GM18508 (cell line): ENCODE measurements at regions not wholly inside any gene's neighbourhood (a gene's known extent, or its start where the extent isn't known, plus 50 kb on each side); places are given as distances from the start of the nearest gene placed in this dataset.
A peak's percentile ranks its signal among the peaks of the same experiment; 100 is the strongest.
"Not testable (repeated sequence)": the region's sequence is repeated elsewhere in the genome, so short reads cannot be mapped to it uniquely, and the experiment has no call there.

Experiments used
- ATAC-seq: cut with Tn5 transposase; IDR thresholded peaks from one replicate; pipeline ENCODE4 v1.9.1; 2021; ENCODE audit warnings: moderate number of reproducible peaks; ENCODE audit not compliant: insufficient read depth, unreplicated experiment

DNA sequence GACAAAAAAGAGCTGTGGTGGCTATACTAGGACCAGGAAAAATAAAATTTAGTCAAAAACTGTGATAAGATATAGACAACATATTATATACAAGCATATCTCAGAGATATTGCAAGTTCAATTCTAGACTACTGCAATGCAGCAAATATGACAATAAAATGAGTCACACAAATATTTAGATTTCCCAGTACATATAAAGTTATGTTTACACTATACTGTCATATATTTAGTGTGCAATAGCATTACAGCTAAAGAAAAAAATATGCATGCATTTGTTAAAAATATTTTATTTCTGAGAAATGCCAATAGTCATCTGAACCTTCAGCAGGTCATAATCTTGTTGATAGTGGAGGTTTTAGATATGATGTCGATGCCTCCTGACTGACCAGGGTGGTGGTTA, 72.1 kb downstream of the AKR1C4 start:
- no peak for ATAC-seq

DNA sequence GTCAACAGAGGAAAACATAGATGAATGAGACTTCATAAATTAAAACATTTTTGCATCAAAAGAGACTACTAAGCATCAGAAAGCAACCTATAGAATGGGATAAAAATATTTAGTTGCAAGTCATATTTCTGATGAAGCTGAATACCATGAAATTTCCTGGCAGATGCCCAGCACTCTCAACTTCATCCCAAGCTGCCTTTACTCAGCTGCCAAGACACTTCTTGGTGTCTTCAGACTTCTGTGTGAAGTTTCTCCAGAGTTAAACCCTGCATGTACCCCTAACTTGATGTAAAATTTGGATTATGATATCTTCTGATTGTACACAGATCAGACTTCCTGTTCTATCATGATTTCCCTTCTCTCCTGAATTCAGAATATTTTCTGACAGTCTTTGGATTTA, 73.2 kb downstream of the AKR1C4 start:
- ATAC-seq: no peak

DNA sequence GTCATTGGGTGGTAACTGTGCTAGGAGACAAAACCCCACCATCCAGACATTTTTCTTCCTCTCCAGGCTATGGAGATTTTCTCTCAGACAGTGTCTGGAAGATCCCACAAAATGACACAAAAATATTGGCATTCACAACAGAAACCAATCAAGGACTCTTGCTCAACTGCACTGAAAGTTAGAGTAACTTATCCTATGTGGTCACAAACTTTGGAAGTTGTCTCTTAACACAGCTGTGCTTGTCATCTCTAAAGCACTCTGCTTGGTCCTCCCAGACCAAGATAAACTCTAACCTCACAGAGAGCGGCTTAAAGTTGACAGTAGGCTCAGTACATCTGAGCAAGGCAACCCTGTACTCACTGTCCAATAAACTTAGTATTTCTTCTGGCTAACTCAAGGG, 74.9 kb downstream of the AKR1C4 start:
- no peak for ATAC-seq

DNA sequence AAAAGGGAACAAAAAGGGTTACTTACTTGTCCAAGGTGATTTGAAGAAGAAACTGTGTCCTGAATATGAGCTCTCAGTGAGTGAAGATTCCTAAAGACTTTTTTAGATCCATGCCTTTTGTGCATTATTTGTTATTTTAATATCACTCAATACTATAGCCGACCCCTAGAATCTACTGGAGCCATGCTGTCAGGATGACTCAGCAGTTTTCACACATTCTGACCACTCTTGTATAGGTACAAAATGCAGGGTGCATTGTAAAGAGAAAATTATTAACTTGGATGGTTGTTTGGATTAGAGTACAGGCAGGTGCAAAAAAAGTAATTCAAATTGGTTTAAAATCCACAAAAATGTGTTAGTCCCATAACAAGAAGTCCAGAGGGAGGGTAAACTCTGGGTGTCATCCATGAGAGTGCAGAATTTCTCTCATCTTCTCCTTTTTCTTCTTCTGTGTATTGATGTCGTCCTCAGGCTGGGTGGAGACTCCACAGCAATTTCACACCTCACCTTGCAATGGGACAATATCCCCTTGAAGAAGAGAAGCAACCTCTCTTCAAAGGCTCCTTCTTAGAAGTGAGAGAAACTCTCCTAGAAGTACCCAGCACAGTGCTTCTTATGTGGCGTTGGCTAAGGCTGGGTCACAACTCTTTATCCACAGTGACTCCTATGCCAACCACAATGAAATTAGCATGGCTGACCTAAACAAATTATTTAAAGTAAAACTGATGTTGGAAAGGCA, 75.6 kb downstream of the AKR1C4 start:
- no peak for ATAC-seq

DNA sequence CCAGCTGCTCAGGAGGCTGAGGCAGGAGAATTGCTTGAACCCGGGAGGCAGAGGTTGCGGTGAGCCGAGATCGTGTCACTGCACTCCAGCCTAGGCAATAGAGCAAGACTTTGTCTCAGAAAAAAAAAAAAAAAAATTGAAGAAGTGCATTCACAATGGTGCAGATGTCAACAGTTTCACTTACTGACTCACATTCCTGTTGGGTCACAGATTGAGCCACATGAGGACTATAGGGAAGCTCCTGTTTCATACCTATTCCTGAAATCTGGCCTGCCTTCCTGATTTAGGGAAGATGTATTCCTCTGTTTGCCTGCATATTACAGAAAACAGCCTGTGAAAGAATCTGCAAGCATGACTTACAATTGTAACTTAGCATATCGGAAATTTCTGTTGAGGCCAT, 78.2 kb downstream of the AKR1C4 start:
- ATAC-seq: no peak

DNA sequence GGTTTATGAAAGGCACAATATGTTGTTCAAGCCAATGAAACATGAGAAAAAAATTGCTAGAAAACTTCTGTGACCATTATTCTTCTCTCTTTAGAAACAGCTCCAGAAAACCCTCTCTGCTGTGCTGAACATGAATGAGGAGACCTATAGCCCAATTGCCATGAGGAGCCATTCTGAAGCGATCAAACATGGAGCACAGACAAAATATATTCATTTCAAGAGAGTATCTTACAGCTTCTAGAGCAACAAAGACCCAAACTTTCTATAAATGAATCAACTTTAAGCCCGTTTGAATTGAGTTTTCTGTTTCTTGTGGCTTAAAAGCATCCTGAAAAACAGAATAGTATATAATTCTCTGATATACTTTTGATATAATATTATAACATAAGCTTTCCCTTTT, 83.4 kb upstream of the UCN3 start:
- no peak for ATAC-seq

DNA sequence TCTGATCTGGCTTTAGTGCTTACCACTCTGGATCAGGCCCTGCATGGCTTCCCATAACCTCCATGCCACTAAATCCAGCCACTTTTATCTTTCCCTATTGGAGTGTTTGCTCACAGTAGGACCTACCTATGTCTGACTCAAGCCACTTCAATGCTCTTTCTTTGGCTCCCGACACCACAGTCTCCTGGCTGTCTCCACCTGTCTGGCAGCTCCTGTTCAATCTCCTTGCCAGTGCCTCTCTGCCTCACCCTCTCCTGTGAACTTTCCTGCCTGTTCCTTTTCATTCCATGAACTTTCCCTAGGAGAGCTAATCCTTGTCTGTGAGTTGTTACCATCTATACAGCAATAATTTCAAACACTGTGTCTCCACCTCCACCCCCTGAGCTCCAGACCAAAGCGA, 82.6 kb upstream of the UCN3 start:
- ATAC-seq: no peak

DNA sequence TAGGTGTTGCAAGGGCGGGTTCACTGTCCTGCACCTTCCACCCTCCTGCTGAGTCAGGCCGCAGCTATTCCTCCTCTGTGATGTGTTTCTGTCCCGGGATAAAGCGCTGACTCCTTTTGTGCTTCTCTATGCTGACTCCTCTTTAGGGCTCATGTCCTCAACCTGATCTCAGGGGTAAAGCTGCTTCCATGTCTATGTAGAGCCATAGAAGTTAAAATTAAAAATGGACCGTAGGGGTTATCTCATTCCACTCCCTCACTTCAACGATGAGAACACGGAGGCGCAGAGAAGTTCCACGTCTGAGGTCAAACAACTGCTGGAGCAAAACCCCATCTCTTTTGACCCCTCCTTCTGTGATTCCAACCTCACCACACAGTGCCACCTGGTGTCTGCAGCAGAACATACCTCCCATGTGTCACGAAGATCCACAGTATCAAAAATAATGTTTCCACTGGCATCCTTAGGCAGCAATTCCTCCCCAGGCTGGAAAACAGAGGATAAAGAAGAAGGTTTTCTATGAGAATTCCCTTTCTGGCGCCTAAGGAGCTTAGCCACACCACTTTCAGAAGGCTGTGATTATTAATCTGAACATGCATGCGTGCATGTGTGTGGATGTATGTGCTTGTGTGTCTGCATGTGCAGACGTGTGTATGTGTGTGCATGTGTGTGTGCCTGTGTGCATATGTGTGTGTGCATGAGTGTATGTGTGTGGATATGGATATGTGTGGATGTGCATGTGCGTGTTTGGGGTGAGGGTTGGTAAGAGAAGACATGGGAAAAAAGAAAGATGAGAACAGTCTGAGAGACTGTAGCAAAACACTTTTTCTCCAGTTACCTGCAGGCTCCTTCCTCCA, 81.2 kb upstream of the UCN3 start:
- peak; percentile 82 for ATAC-seq

DNA sequence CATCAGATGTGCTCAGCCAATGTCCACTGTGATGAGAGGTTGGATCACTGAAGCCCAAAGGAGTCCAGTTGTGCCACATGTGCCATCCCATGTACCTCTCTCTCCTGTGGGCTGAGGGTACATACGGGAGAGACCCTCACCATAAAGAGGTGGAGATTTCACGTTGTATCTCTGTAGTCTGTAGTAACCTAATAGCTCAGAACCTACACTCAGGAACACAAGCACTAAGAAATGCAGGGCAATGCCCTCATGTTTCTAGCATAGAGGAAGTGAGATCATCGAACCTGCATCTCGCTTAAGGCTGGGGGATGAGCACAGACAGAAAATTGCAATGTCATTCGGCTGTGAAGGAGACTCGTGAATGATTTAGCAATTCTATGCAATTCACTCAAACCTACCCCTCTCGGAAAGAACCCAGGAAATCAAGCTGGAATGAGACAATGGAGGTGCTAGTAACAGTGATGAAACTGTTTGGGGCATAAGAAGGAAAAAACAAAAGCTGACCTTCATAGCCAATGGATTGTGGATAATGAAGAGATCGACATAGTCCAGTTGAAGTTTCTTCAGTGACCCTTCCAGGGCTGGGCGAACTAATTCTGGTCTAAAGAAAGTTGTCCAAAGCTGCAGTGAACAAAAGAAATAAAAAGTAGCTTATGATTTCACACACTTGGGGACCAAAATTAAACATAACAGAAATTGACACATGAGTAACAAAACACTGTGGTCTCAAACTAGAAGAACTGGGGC, 80.3 kb upstream of the UCN3 start:
- no peak for ATAC-seq

DNA sequence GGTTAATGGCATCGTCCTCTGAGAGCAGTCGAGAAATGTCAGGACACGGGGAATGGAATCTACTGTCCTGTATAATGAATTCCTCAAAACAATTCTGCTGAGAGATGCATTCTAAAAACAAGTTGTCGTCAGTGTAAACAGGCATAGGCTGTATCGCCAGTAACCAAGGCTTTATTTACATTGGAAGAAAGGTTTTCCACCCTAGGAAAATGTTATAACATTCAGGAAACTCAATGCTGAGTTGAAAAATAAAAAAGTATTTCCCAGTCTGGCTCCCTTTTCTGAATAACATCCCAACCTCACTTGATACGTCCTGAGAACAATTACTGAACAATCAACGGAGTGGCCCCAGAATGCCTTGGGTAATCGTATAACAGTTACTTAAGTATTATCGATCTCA, 79.6 kb upstream of the UCN3 start:
- no peak for ATAC-seq

DNA sequence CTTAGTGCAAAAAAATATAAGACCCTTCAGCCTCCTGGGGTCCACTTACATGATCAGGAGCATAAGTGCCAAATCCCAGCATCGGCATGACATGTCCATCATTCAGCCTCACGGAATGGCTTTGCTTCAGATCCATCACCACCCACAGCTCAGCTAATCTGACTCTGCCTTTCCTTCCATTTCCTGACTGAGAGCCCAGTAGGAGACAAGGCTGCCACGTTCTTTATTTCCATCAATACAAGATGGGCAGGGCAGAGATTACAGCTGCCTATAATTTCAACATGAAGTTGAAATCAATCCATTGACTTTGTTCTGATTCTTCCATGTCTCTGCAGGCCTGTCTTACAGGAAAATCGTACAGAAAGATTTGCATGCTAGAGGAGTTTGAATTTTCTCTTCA, 76.4 kb upstream of the UCN3 start:
- ATAC-seq: no peak

DNA sequence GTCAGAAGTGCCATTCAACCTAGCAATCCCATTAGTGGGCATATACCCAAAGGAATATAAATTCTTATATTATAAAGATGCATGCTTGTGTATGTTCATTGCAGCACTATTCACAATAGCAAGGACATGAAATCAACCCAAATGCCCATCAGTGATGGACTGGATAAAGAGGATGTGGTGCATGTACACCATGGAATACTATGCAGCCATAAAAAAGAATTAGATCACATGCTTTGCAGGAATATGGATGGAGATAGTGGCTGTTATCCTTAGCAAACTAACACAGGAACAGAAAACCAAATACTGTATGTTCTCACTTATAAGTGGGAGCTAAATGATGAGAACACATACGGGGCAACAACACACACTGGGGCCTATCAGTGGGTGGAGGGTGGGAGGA, 75.5 kb upstream of the UCN3 start:
- ATAC-seq: not testable (repeated sequence)

DNA sequence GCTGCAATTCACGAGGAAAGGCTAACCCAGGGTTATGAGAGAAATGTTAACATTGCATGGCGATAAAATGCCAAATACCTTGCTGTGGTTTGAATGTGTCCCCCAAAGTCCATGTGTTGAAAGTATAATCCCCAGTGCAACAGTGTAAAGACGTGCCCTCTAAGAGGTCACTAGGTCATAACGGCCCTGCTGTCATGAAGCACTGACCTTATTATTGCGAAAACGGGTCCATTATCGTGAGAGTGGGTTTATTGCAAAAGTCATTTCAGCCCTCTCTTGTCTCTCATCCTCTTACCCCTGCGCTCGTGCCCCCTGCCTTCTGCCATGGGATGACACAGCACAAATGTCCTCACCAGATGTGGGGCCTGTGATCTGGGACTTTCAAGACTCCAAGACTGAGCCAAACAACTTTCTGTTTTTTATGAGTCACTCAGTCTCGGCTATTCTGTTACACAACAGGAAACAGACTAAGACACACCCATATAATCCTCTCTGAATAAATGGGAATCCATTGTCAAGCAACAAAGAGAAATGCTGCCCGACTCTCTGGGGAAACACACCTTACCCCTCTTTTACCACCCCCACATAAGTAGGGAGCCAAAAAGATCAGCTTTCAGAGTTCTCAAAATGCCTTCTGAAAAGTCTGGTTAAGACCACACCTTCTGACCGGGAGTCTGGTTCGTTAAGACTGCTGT, 73.1 kb upstream of the UCN3 start:
- ATAC-seq: peak; percentile 70

DNA sequence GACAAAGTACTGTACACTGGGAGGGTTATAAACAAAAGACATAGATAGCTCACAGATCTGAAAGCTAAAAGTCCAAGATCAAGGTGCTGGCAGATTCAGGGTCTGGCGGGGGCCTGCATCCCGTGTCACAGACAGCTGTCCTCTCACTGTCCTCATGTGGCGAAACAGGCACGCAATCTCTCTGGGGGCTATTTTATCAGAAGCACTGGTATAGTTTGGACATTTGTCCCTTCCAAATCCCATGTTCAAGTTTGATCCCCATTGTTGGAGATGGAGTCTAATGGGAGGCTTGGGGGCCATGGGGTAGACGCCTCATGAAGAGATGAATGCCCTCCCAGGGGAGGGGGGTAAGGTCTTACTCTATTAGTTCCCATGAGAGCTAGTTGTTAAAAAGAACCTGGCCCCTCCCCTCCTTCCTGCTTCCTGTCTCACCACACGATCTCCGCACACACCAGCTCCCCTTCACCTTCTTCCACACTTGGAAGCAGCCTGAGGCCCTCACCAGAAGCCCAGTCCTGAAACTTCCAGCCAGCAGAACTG, 72.5 kb upstream of the UCN3 start:
- ATAC-seq: no peak

DNA sequence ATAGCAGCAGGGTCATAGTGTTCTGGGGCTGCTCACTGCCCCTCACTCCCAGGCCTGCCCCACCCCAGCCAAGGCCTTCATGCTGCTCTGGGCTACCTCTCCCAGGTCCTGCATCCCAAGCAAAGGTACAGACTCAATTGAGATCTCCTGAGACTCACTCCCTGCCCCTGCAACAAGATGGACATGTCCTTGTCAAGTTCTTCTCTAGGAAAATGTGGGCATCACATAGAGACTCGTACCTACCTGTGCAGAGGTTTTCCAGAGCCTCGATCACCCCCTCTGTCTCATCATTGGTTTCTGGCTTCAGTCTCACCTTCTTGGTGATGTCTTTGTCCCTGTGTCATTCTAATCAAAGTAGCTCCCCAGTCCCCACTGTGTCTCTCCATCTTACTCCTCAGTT, 71.8 kb upstream of the UCN3 start:
- ATAC-seq: not testable (repeated sequence)

DNA sequence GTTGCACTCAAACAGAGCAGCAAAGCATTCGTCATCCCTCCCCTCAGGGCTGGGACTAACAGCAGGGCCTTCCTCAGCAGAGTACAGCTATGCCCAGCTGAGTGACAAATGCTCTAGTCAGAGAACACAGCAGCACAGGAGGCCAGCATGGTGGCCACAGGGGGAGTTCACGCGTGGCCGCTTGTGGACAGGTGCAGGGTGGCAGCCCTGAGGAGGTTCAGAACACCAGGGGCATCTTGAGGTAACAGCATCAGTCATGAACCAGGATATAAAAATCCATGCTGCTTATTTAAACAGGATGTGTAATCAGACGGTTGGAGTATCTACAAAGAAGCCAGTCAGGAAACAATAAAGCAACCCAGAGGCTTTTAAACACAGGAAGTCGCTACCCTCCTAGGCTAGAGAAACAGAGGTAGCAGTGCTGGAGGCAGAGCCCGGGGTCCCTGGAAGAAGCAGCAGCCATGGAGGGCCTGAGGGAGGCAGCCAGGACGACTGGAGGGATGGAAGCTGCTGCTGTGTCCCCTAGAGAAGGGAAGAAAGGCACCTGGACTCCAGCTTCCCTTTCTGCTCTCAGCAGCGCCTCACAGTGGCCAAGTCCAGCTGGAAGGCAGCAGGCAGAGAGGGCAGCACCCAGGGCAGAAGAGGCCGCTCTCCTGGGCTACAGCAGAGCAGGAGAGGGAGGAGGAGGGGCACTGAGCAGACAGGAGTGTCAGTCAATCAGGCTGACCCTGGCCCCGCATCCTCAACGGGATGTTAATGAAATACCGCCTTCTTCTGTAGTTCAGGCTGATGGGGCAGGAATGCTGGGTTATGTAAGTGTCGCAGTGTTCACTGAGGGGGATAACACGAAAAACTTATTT, 70.8 kb upstream of the UCN3 start:
- no peak for ATAC-seq

DNA sequence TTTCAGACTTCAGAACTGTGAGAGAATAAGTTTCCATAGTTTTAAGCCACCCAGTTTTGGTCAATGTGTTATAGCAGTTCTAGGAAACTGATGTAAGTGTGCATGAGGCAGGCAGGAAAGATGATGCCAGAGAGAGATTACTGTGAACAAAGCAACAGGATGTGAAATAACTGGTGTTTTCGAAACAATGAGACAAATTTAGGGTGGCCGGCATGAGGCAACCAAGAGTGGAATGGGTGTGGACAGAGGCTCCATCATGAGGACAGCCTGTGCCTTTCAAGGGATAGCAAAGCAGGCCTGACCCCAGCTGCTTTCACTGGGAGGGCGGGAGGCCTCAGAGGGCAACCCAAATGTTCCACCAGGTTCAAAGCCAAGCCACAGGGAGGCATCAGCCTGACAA, 67.3 kb upstream of the UCN3 start:
- ATAC-seq: no peak

DNA sequence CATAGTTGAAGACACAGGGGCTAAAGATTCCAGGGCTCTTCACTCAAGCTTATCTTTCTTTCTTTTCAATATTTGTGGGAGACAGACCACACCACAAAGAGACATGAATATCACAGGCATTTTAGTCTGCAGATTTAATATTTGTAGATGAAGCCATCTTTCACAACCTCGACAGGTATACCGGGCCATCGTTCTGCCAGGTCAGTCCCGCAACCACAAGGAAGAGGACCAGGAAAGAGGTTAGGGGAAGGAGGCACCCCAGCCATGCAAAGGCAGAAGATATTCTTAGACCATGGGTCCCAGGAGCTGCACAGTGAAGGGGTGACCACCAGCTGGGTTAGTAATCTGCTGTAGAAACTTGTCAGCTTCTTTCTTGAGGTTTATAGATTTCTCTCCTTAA, 66.8 kb upstream of the UCN3 start:
- ATAC-seq: no peak

DNA sequence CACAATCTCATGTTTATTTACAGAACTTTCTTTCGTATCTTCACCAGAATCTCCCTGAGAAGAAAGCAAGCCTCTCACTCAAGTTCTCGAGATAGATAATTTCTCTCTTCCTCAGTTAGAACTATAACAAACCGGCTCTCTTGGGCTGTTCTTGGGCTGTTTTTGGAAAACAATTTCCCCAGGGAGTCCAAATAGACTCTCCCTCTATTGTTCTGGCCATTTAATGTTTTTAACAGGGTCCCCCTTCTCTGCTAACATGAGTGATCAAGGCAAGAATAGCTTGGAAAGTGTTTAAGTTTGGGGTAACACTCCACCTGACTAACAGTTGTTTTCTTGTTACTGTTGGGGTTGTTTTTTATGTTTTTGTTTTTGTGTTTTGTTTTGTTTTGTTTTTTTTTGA, 64.8 kb upstream of the UCN3 start:
- ATAC-seq: no peak
